ENCODE measurements at regions not wholly inside any gene's neighbourhood (a gene's known extent, or its start where the extent isn't known, plus 50 kb on each side); places are given as distances from the start of the nearest gene placed in this dataset.

DNA sequence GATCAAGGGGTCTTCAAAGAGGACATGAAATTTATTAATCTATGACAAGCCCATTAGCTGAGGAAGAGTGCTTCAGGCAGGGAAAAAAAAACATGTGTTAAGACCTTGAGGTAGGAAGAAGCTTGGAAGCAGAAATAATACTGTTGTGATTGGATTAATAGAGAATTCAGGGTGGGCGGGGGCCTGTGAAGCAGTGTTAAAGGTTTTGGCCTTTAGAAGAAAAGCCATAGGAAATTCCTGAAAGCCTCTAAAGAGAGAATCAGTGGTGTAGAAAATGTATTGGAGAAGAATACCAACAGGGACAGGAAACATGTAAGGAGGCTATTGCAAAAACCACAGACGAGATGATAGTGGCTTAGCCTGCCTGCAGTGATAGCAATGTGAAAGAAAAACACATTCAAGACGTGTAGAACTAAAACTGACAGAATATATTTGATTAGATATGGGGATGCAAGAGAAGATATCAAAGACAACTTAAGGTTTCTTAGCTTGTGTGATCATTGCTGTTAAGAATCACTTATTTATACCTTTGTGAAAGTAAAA is 404.4 kb upstream of the ANO3 start:
- TF ChIP-seq, protein P1, sequence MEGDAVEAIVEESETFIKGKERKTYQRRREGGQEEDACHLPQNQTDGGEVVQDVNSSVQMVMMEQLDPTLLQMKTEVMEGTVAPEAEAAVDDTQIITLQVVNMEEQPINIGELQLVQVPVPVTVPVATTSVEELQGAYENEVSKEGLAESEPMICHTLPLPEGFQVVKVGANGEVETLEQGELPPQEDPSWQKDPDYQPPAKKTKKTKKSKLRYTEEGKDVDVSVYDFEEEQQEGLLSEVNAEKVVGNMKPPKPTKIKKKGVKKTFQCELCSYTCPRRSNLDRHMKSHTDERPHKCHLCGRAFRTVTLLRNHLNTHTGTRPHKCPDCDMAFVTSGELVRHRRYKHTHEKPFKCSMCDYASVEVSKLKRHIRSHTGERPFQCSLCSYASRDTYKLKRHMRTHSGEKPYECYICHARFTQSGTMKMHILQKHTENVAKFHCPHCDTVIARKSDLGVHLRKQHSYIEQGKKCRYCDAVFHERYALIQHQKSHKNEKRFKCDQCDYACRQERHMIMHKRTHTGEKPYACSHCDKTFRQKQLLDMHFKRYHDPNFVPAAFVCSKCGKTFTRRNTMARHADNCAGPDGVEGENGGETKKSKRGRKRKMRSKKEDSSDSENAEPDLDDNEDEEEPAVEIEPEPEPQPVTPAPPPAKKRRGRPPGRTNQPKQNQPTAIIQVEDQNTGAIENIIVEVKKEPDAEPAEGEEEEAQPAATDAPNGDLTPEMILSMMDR (IDR thresholded peaks at IDR 0.05): no peak
- TF ChIP-seq RCOR1 (IDR thresholded peaks at IDR 0.05; ENCODE audit: low read length): no peak
- TF ChIP-seq REST (IDR thresholded peaks at IDR 0.05; ENCODE audit: low read depth, low read length): no peak
- no peak for TF ChIP-seq SMC3 (IDR thresholded peaks at IDR 0.05; ENCODE audit: low read depth, low read length)
- no peak for TF ChIP-seq USF2 (IDR thresholded peaks at IDR 0.05; ENCODE audit: borderline replicate concordance, low read depth, low read length)

Data from SK-N-SH (cell line).